Cardiac muscle cell (in vitro differentiated cells and primary cell): ENCODE measurements at regions not wholly inside any gene's neighbourhood (a gene's known extent, or its start where the extent isn't known, plus 50 kb on each side); places are given as distances from the start of the nearest gene placed in this dataset.

Source experiments
- DNase-seq, 2 donors: peaks; one replicate each; pipeline versions ENCODE4 v3.0.0 to v3.0.0-alpha.2; 2010 to 2017; ENCODE audit warnings: low read depth in 1 of 2, low spot score in 1 of 2
- H3K27ac ChIP-seq: fragments of 200-600 bp; sonication (generic); 2 replicates; pipeline ENCODE4 v1.5.1; 2016
- H3K27me3 ChIP-seq: fragments of 200-600 bp; sonication (generic); 2 replicates; pipeline ENCODE4 v1.6.0; 2016; ENCODE audit warnings: control low read depth
- H3K36me3 ChIP-seq: fragments of 200-600 bp; sonication (generic); 2 replicates; pipeline ENCODE4 v1.5.1; 2016; ENCODE audit warnings: control low read depth
- H3K4me1 ChIP-seq: fragments of 200-600 bp; sonication (generic); 2 replicates; pipeline ENCODE4 v1.8.1; 2017; ENCODE audit warnings: low read depth, mild to moderate bottlenecking, mixed run types
- H3K4me3 ChIP-seq: fragments of 200-600 bp; sonication (generic); 2 replicates; pipeline ENCODE4 v1.5.1; 2016; ENCODE audit warnings: mild to moderate bottlenecking
- H3K9me3 ChIP-seq: fragments of 200-600 bp; sonication (generic); 2 replicates; pipeline ENCODE4 v1.5.1; 2017; ENCODE audit warnings: low read depth, mild to moderate bottlenecking, control low read depth
- TF ChIP-seq, protein P1 (sequence below): IDR thresholded peaks from 2 replicates; pipeline ENCODE4 v1.5.1; 2012; ENCODE audit warnings: low read depth, mild to moderate bottlenecking, low read length

DNA sequence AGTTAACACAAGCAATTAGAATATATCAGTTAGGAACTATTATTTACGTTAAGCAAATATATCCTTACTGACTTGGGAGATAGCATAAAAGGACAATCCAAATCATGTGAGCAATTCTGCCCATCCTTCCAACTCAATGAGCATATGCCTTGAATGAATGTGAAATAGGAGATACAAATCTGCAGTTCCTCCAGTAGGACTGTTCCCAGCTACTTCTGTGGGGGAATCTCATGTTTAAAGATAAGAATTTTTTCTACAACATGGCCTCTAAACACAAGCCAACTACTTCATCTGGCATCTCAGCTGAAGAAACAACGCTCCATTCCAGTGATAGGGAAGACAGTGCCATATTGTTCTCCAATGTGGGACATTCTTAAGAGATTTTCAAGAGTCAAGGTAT, 110.7 kb upstream of the NIPBL start:
- TF ChIP-seq, protein P1, sequence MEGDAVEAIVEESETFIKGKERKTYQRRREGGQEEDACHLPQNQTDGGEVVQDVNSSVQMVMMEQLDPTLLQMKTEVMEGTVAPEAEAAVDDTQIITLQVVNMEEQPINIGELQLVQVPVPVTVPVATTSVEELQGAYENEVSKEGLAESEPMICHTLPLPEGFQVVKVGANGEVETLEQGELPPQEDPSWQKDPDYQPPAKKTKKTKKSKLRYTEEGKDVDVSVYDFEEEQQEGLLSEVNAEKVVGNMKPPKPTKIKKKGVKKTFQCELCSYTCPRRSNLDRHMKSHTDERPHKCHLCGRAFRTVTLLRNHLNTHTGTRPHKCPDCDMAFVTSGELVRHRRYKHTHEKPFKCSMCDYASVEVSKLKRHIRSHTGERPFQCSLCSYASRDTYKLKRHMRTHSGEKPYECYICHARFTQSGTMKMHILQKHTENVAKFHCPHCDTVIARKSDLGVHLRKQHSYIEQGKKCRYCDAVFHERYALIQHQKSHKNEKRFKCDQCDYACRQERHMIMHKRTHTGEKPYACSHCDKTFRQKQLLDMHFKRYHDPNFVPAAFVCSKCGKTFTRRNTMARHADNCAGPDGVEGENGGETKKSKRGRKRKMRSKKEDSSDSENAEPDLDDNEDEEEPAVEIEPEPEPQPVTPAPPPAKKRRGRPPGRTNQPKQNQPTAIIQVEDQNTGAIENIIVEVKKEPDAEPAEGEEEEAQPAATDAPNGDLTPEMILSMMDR = no peak
- DNase-seq = no peak
- Histone ChIP-seq H3K27ac (no peak overlapping the region), H3K4me1 (no peaks in the 10 kb centered on the region), H3K27me3 (no peaks in the 10 kb centered on the region), H3K36me3 (no peaks in the 10 kb centered on the region), H3K9me3 (no peaks in the 10 kb centered on the region), H3K4me3 (no peak overlapping the region)

DNA sequence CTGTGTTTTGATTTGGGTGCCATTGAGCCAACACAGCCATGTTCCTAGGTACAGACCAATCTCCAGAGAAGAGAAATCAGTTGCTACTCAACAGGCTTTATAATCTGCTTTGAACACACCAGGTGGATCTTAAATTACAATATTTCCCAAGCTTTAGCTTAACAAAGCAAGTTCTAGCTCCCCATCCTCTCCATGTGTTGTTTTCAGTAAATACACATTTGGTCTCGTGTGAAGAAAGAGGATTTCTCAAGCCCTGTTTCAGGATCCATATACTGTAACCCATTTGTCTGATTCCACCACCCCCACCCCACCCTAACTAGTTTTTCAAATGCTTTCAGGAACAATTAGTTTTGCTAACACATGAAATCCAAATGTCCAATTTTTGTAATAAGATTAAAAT, 109.6 kb upstream of the NIPBL start:
- no peaks in the 10 kb centered on the region for H3K27me3 ChIP-seq
- TF ChIP-seq, protein P1 = no peak
- H3K36me3 ChIP-seq = no peaks in the 10 kb centered on the region
- no peak for DNase-seq
- no peaks in the 10 kb centered on the region for H3K9me3 ChIP-seq
- H3K4me1 ChIP-seq = no peaks in the 10 kb centered on the region
- H3K27ac ChIP-seq = no peak overlapping the region
- H3K4me3 ChIP-seq = no peak overlapping the region

DNA sequence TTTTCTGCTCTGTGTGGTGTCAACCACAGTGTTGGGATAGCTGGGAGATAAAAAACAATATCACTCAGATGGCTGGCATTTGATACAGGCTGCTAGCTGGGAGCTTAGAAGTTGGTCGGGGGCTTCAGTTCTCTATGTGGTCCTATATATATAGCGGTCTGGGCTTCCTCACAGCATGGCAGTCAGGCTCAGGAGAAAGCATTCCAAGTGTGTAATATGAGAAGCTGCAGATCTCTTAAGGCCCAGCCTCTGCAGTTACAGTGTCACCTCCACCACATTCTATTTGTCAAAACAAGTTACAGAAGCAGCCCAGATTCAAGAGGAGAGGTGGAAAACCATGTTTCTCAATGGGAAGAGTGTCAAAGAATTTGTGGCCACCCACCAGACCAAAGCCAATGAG, 108.1 kb upstream of the NIPBL start:
- H3K27me3 ChIP-seq = no peaks in the 10 kb centered on the region
- no peaks in the 10 kb centered on the region for H3K4me1 ChIP-seq
- no peak overlapping the region for H3K27ac ChIP-seq
- DNase-seq = no peak
- H3K4me3 ChIP-seq = no peak overlapping the region
- H3K36me3 ChIP-seq = no peaks in the 10 kb centered on the region
- no peaks in the 10 kb centered on the region for H3K9me3 ChIP-seq
- TF ChIP-seq, protein P1 = no peak

DNA sequence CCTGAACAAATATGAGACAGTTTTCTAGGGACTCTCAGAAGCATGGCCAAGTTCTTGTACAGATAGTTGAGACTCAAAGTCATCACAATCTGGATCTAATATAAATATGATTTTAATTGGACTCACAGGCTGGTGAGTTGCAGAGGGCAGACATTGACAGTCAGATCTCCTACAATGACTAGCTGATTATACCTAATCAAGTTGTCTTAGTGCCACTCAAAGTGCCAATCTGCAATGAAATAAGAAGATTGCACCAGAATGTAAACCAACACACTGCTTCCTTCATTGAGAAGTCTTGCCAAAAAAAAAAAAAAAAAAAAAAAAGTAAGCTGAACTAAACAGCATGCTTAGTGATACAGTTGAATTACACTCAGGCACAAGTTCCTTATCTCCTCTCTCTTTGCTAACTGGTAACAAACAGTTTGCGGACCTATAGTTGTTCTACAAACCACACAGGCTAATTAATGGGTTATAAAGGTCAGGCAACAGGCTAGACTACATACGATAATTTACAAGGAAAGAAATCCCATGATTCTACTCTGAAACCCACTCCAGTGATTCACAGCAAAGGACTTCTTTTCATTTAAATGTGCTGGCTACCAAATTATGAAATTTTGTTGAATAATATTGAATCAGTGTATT, 107.3 kb upstream of the NIPBL start:
- TF ChIP-seq, protein P1 = no peak
- H3K4me3 ChIP-seq = no peak overlapping the region
- no peaks in the 10 kb centered on the region for H3K4me1 ChIP-seq
- H3K27ac ChIP-seq = no peak overlapping the region
- DNase-seq = no peak
- H3K27me3 ChIP-seq = no peaks in the 10 kb centered on the region
- H3K9me3 ChIP-seq = no peaks in the 10 kb centered on the region
- no peaks in the 10 kb centered on the region for H3K36me3 ChIP-seq

DNA sequence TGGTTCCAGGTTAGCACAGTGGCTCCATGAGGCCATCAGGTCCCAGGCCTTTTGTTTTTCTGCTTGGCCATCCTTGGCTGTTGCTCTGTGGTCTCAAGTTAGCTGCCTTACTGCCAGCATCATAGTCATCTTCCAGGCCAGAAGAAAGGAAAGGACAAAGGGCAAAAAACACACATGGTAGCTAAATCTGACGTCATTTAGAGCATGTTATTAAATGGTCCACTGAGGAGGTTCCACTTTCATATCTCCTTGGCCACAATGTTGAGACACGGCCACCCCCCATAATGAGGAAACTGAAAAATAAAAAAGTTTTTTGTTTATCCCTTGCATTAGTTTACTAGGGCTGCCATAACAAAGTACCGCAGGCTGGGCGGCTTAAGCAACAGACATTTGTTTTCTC, 106.4 kb upstream of the NIPBL start:
- DNase-seq = no peak
- Histone ChIP-seq H3K36me3 (no peaks in the 10 kb centered on the region), H3K27ac (no peak overlapping the region), H3K4me3 (no peak overlapping the region), H3K9me3 (no peaks in the 10 kb centered on the region), H3K27me3 (no peaks in the 10 kb centered on the region), H3K4me1 (no peaks in the 10 kb centered on the region)
- TF ChIP-seq, protein P1 = no peak
